Coronary artery (tissue), 2 donors: ENCODE measurements at regions not wholly inside any gene's neighbourhood (a gene's known extent, or its start where the extent isn't known, plus 50 kb on each side); places are given as distances from the start of the nearest gene placed in this dataset.
"Not testable (repeated sequence)": the region's sequence is repeated elsewhere in the genome, so short reads cannot be mapped to it uniquely, and the experiment has no call there.

Experiments
- DNase-seq: peaks from one replicate; pipeline ENCODE4 v3.0.0-alpha.2; 2017; ENCODE audit warnings: low spot score
- H3K27ac ChIP-seq, 2 donors: fragments of 200-600 bp; sonication (generic); one replicate each; pipeline ENCODE4 v1.5.1; 2016 to 2019
- H3K4me3 ChIP-seq: fragments of 200-600 bp; sonication (generic); 2 replicates; pipeline ENCODE4 v1.5.1; 2016; ENCODE audit warnings: mild to moderate bottlenecking, moderate library complexity
- TF ChIP-seq, protein P1 (sequence below): fragments of 200-600 bp; sonication (generic); IDR thresholded peaks from one replicate; pipeline ENCODE4 v1.5.1; 2019; ENCODE audit warnings: antibody characterized with exemption

- Histone ChIP-seq H3K4me3 (no peak overlapping the region), H3K27ac (no peak overlapping the region)
- TF ChIP-seq, protein P1, sequence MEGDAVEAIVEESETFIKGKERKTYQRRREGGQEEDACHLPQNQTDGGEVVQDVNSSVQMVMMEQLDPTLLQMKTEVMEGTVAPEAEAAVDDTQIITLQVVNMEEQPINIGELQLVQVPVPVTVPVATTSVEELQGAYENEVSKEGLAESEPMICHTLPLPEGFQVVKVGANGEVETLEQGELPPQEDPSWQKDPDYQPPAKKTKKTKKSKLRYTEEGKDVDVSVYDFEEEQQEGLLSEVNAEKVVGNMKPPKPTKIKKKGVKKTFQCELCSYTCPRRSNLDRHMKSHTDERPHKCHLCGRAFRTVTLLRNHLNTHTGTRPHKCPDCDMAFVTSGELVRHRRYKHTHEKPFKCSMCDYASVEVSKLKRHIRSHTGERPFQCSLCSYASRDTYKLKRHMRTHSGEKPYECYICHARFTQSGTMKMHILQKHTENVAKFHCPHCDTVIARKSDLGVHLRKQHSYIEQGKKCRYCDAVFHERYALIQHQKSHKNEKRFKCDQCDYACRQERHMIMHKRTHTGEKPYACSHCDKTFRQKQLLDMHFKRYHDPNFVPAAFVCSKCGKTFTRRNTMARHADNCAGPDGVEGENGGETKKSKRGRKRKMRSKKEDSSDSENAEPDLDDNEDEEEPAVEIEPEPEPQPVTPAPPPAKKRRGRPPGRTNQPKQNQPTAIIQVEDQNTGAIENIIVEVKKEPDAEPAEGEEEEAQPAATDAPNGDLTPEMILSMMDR: no peak
- DNase-seq: no peak
Observed at GRCh38 chr3:81989758-81990157, 228.3 kb upstream of the GBE1 start.

DNA sequence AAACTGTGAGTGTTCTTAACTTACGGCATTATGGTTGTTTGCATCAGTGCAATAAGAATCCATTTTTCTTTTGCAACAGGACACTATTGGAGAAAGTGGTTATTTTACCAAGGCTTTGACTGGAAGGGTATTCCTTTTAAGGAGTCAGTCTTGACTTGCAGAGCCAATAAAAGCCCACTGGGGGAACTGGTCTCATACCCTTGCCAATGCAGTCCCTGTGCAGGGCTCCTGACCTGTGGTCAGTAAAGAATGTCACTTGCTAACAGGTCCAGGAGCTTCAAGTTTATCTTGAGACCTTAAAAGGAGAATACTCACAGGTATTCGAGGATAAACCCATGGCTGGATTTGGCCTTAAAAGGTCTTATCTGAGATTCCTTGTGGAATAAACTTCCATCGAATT lies 227.8 kb upstream of the GBE1 start:
- no peak overlapping the region for H3K4me3 ChIP-seq
- TF ChIP-seq, protein P1: no peak
- no peak for DNase-seq
- no peak overlapping the region for H3K27ac ChIP-seq

GRCh38 chr3:81987412-81987811 lies 226.0 kb upstream of the GBE1 start:
- H3K4me3 ChIP-seq, H3K27ac ChIP-seq, DNase-seq: not testable (repeated sequence)

DNA sequence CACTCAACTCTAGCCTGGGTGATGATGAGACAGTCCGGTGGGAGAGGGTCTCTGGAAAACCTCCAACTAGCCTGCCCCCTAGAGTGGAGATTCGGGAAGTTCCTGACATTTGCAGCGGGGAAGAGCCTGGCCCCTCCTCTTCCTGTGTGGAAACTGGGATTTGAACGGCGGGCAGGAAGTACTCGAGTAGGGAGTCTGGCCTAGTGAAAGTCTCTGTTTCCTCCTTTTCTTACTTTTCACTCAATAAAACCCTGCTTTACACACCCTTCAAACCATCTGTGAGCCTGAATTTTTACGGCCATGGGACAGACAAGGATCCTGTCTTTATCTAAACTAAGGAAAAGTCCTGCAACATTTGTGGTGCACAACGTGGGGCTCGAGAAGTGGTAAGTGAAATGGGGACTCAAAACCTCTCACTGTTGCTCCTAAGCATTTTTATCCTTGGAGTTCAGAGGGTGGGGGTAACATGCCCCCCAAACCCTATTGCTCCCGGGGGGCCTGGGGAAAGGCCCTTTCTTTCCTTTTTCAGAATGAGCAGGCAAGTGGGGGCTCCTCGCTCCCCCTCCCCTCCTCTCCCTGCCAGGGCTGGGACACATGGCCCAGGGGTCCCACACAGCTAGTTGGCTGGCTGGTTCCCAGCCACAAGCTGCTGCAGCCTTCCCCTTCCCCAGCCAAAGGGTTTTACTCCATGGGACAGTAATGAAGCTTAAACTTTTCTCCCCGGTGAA lies 224.7 kb upstream of the GBE1 start:
- no peak for DNase-seq
- H3K4me3 ChIP-seq: no peak overlapping the region
- TF ChIP-seq, protein P1: no peak
- H3K27ac ChIP-seq: no peak overlapping the region

- TF ChIP-seq, protein P1: no peak
- no peak for DNase-seq
- no peak overlapping the region for H3K4me3 ChIP-seq
- H3K27ac ChIP-seq: no peak overlapping the region
Observed at GRCh38 chr3:81983382-81983781, 221.9 kb upstream of the GBE1 start.

- Histone ChIP-seq H3K4me3 (no peak overlapping the region), H3K27ac (no peak overlapping the region)
- DNase-seq: no peak
- TF ChIP-seq, protein P1: no peak
Observed at GRCh38 chr3:81980596-81981494, 219.4 kb upstream of the GBE1 start.

GRCh38 chr3:81974751-81975150 lies 213.3 kb upstream of the GBE1 start:
- Histone ChIP-seq H3K27ac (no peak overlapping the region), H3K4me3 (no peak overlapping the region)
- TF ChIP-seq, protein P1: no peak
- DNase-seq: no peak
